Neuronal stem cell (in vitro differentiated cells): ENCODE measurements at regions not wholly inside any gene's neighbourhood (a gene's known extent, or its start where the extent isn't known, plus 50 kb on each side); places are given as distances from the start of the nearest gene placed in this dataset.

Experiments
- DNase-seq: peaks from one replicate; pipeline ENCODE4 v3.0.0-alpha.2; 2013; ENCODE audit warnings: low spot score
- H2AFZ ChIP-seq: one replicate; pipeline ENCODE4 v1.6.1; 2013; ENCODE audit warnings: mild to moderate bottlenecking, low read length, inconsistent platforms
- H2AK5ac ChIP-seq: 2 replicates; pipeline ENCODE4 v1.6.1; 2013; ENCODE audit warnings: low read depth, mild to moderate bottlenecking, inconsistent platforms, low read length, moderate library complexity, mixed read lengths
- H2BK120ac ChIP-seq: 2 replicates; pipeline ENCODE4 v1.6.1; 2013; ENCODE audit warnings: low read depth, mild to moderate bottlenecking, inconsistent platforms, low read length, moderate library complexity, mixed read lengths
- H2BK12ac ChIP-seq: one replicate; pipeline ENCODE4 v1.6.1; 2013; ENCODE audit warnings: low read length, inconsistent platforms
- H2BK15ac ChIP-seq: 2 replicates; pipeline ENCODE4 v1.6.1; 2013; ENCODE audit warnings: mild to moderate bottlenecking, low read length, inconsistent platforms, mixed read lengths
- H2BK5ac ChIP-seq: one replicate; pipeline ENCODE4 v1.6.1; 2013; ENCODE audit warnings: inconsistent platforms, mild to moderate bottlenecking, low read length, moderate library complexity
- H3K14ac ChIP-seq: one replicate; pipeline ENCODE4 v1.6.1; 2013; ENCODE audit warnings: low read length, inconsistent platforms
- H3K18ac ChIP-seq: 2 replicates; pipeline ENCODE4 v1.6.1; 2013; ENCODE audit warnings: low read length, inconsistent platforms
- H3K23ac ChIP-seq: 2 replicates; pipeline ENCODE4 v1.6.1; 2013; ENCODE audit warnings: low read depth, mild to moderate bottlenecking, mixed read lengths, low read length, inconsistent platforms; ENCODE audit not compliant: poor library complexity
- H3K27ac ChIP-seq: replicated peaks from 3 replicates; pipeline ENCODE4 v1.5.1; 2013; ENCODE audit warnings: low read length, inconsistent platforms
- H3K27me3 ChIP-seq, 3 experiments: 2 replicates each; pipeline ENCODE4 v1.6.1; 2013; ENCODE audit warnings: low read length in 3 of 3, mild to moderate bottlenecking in 2 of 3, inconsistent platforms in 1 of 3, low read depth in 1 of 3, mixed read lengths in 1 of 3, moderate library complexity in 1 of 3; ENCODE audit not compliant: control insufficient read depth in 3 of 3, insufficient read depth in 3 of 3
- H3K36me3 ChIP-seq, 2 donors: replicated peaks in 1 of 2; 2 replicates each; pipeline ENCODE4 v1.6.1; 2013; ENCODE audit warnings: low read length in 2 of 2; ENCODE audit not compliant: control insufficient read depth in 2 of 2, insufficient read depth in 2 of 2
- H3K4ac ChIP-seq: 2 replicates; pipeline ENCODE4 v1.6.1; 2013; ENCODE audit warnings: inconsistent platforms, mild to moderate bottlenecking, low read length, moderate library complexity
- H3K4me1 ChIP-seq, 2 donors: 1 replicate in 1 of 2; 2 replicates in 1 of 2; pipeline ENCODE4 v1.6.1; 2013; ENCODE audit warnings: low read length in 2 of 2, low read depth in 1 of 2; ENCODE audit not compliant: control insufficient read depth in 2 of 2, insufficient read depth in 1 of 2
- H3K4me2 ChIP-seq: one replicate; pipeline ENCODE4 v1.6.1; 2013; ENCODE audit warnings: mild to moderate bottlenecking, low read length, inconsistent platforms; ENCODE audit not compliant: insufficient read depth, poor library complexity, severe bottlenecking
- H3K4me3 ChIP-seq, 2 donors: 2 replicates each; pipeline ENCODE4 v1.5.1; 2013; ENCODE audit warnings: low read length in 2 of 2, mild to moderate bottlenecking in 2 of 2, inconsistent platforms in 1 of 2, moderate library complexity in 1 of 2
- H3K79me1 ChIP-seq: one replicate; pipeline ENCODE4 v1.6.1; 2013; ENCODE audit warnings: low read depth, mild to moderate bottlenecking, inconsistent platforms, low read length, moderate library complexity
- H3K9ac ChIP-seq: one replicate; pipeline ENCODE4 v1.6.1; 2013; ENCODE audit warnings: mild to moderate bottlenecking, low read depth, low read length, inconsistent platforms; ENCODE audit not compliant: poor library complexity
- H3K9me3 ChIP-seq, 2 donors: replicated peaks in 1 of 2; 2 replicates each; pipeline versions ENCODE3 to v1.6.1; 2013; ENCODE audit warnings: low read length in 2 of 2, mild to moderate bottlenecking in 2 of 2, inconsistent platforms in 1 of 2, low read depth in 1 of 2, mixed read lengths in 1 of 2, moderate library complexity in 1 of 2; ENCODE audit not compliant: control insufficient read depth in 2 of 2, insufficient read depth in 1 of 2
- H4K8ac ChIP-seq: one replicate; pipeline ENCODE4 v1.6.1; 2013; ENCODE audit warnings: low read depth, mild to moderate bottlenecking, inconsistent platforms, low read length, moderate library complexity
- H4K91ac ChIP-seq: one replicate; pipeline ENCODE4 v1.6.1; 2013; ENCODE audit warnings: low read length, low read depth, mild to moderate bottlenecking, inconsistent platforms; ENCODE audit not compliant: poor library complexity
- WGBS, 2 donors: extraction: QIAGEN DNeasy Blood & Tissue Kit; methylation state at CpG; one replicate each; pipeline ENCODE4 v1.1.7; 2013; ENCODE audit warnings: missing lambda C conversion rate in 2 of 2, mixed read lengths in 1 of 2; ENCODE audit not compliant: insufficient read length in 2 of 2, insufficient replicate concordance in 1 of 2; ENCODE audit errors: extremely low coverage in 2 of 2; 5-methylcytosine and 5-hydroxymethylcytosine counted together

GRCh38 chr18:75864816-75865215 lies 437.3 kb upstream of the SMIM21 start:
- H2AFZ ChIP-seq, result no peak overlapping the region
- H3K36me3 ChIP-seq, result no peaks in the 10 kb centered on the region
- H3K9ac ChIP-seq, result peak overlapping the region; percentile 65
- no peak overlapping the region for H2AK5ac ChIP-seq
- no peak overlapping the region for H3K27ac ChIP-seq
- no peak for DNase-seq
- H3K4ac ChIP-seq, result no peak overlapping the region
- WGBS, 2 donors, result no CpG with 5 or more reads among the region's 1 CpG
- peak overlapping the region; percentile 19 for H3K23ac ChIP-seq
- H3K18ac ChIP-seq, result no peak overlapping the region
- no peak overlapping the region for H3K4me2 ChIP-seq
- no peak overlapping the region for H4K91ac ChIP-seq
- no peak overlapping the region for H2BK120ac ChIP-seq
- H3K14ac ChIP-seq, result no peak overlapping the region
- H2BK15ac ChIP-seq, result no peak overlapping the region
- H2BK12ac ChIP-seq, result no peak overlapping the region
- no peaks in the 10 kb centered on the region for H3K79me1 ChIP-seq
- peaks cover 0 to 2% of the 10 kb centered on the region in 2 donors for H3K9me3 ChIP-seq
- no peak overlapping the region for H4K8ac ChIP-seq
- H2BK5ac ChIP-seq, result no peak overlapping the region
- H3K4me1 ChIP-seq, result peaks cover 0 to 4% of the 10 kb centered on the region in 2 donors
- H3K4me3 ChIP-seq, result no peak overlapping the region
- H3K27me3 ChIP-seq, result no peaks in the 10 kb centered on the region

GRCh38 chr18:75863696-75864095 lies 436.2 kb upstream of the SMIM21 start:
- Histone ChIP-seq H3K14ac (no peak overlapping the region), H3K9me3 (peaks cover 0 to 2% of the 10 kb centered on the region in 2 donors), H3K4me1 (peaks cover 0 to 4% of the 10 kb centered on the region in 2 donors), H2BK12ac (no peak overlapping the region), H3K4me3 (no peak overlapping the region), H3K23ac (no peak overlapping the region), H2AK5ac (no peak overlapping the region), H4K8ac (no peak overlapping the region), H2AFZ (no peak overlapping the region), H3K18ac (no peak overlapping the region), H3K36me3 (no peaks in the 10 kb centered on the region), H4K91ac (no peak overlapping the region), H3K27me3 (no peaks in the 10 kb centered on the region), H3K9ac (no peak overlapping the region), H2BK15ac (no peak overlapping the region), H3K79me1 (no peaks in the 10 kb centered on the region), H2BK5ac (no peak overlapping the region), H3K27ac (no peak overlapping the region), H2BK120ac (no peak overlapping the region), H3K4ac (no peak overlapping the region), H3K4me2 (no peak overlapping the region)
- no CpG with 5 or more reads among the region's 5 CpGs for WGBS, 2 donors
- no peak for DNase-seq

GRCh38 chr18:75862458-75862857 lies 435.0 kb upstream of the SMIM21 start:
- Histone ChIP-seq H3K79me1 (no peaks in the 10 kb centered on the region), H2BK15ac (no peak overlapping the region), H4K8ac (no peak overlapping the region), H2BK120ac (no peak overlapping the region), H3K4ac (no peak overlapping the region), H3K14ac (no peak overlapping the region), H3K4me1 (peaks cover 0 to 2% of the 10 kb centered on the region in 2 donors), H3K9ac (no peak overlapping the region), H3K18ac (no peak overlapping the region), H3K9me3 (peaks cover 0 to 2% of the 10 kb centered on the region in 2 donors), H3K27me3 (no peaks in the 10 kb centered on the region), H2AFZ (no peak overlapping the region), H2AK5ac (no peak overlapping the region), H3K23ac (no peak overlapping the region), H3K27ac (no peak overlapping the region), H4K91ac (no peak overlapping the region), H2BK5ac (no peak overlapping the region), H3K36me3 (no peaks in the 10 kb centered on the region), H3K4me3 (no peak overlapping the region), H3K4me2 (no peak overlapping the region), H2BK12ac (no peak overlapping the region)
- no CpG with 5 or more reads among the region's 5 CpGs for WGBS, 2 donors
- no peak for DNase-seq

- H3K27me3 ChIP-seq, result no peaks in the 10 kb centered on the region
- H2BK120ac ChIP-seq, result no peak overlapping the region
- H3K23ac ChIP-seq, result no peak overlapping the region
- no peak overlapping the region for H2AFZ ChIP-seq
- H3K9me3 ChIP-seq, result no peaks in the 10 kb centered on the region
- H3K14ac ChIP-seq, result no peak overlapping the region
- WGBS, 2 donors, result no CpG with 5 or more reads among the region's 7 CpGs
- no peak overlapping the region for H4K8ac ChIP-seq
- H3K4me2 ChIP-seq, result no peak overlapping the region
- H3K27ac ChIP-seq, result no peak overlapping the region
- no peak overlapping the region for H3K9ac ChIP-seq
- H3K4me1 ChIP-seq, result peaks cover 0 to 2% of the 10 kb centered on the region in 2 donors
- H4K91ac ChIP-seq, result no peak overlapping the region
- no peak overlapping the region for H2BK5ac ChIP-seq
- no peak overlapping the region for H2BK12ac ChIP-seq
- no peak overlapping the region for H2BK15ac ChIP-seq
- H3K36me3 ChIP-seq, result no peaks in the 10 kb centered on the region
- H2AK5ac ChIP-seq, result no peak overlapping the region
- H3K18ac ChIP-seq, result no peak overlapping the region
- no peak overlapping the region for H3K4ac ChIP-seq
- DNase-seq, result no peak
- H3K4me3 ChIP-seq, result no peak overlapping the region
- H3K79me1 ChIP-seq, result no peaks in the 10 kb centered on the region
Observed at GRCh38 chr18:75860166-75860565, 432.7 kb upstream of the SMIM21 start.
